HCT116 (cell line): ENCODE measurements at regions not wholly inside any gene's neighbourhood (a gene's known extent, or its start where the extent isn't known, plus 50 kb on each side); places are given as distances from the start of the nearest gene placed in this dataset.

Source experiments
- ATAC-seq: fragments of 200-7000 bp; cut with Tn5 transposase; 2 replicates; pipeline ENCODE4 v1.9.1; 2020; ENCODE audit warnings: mild to moderate bottlenecking, moderate library complexity
- BruUV-seq: library from RNA; stranded (reverse); fragments of 400-500 nt; replicated peaks from 2 replicates; lab custom pipeline; 2021; lab: Mats Ljungman, UMichigan
- CTCF ChIA-PET: fragments of 300-600 bp; sonication (Branson Sonifier 250); formaldehyde crosslinking; loops from one replicate; lab custom pipeline; 2021; ENCODE audit warnings: antibody characterized with exemption; lab: Charles Lee
- POLR2A ChIA-PET: fragments of 300-600, 350-600 bp; sonication (Branson Sonifier 250); formaldehyde crosslinking; loops from one replicate; lab custom pipeline; 2021; ENCODE audit warnings: antibody characterized with exemption; lab: Charles Lee
- RAD21 ChIA-PET, 2 experiments: fragments of 300-600 bp; sonication (Branson Sonifier 250); formaldehyde crosslinking; loops; one replicate each; lab custom pipeline; 2023; ENCODE audit warnings: low total read pairs in 2 of 2; ENCODE audit not compliant: uncharacterized antibody in 2 of 2, unreplicated experiment in 2 of 2, low non-redundant PET in 1 of 2; lab: Charles Lee
- DNase-seq: peaks from one replicate; pipeline ENCODE4 v3.0.0-alpha.2; 2010; ENCODE audit warnings: low read depth, low spot score
- H2AFZ ChIP-seq: fragments of 200-600 bp; shearing (Covaris generic), sonication (generic); 2 replicates; pipeline ENCODE4 v1.6.1; 2017; ENCODE audit warnings: low read depth, mixed run types, mixed read lengths, antibody characterized with exemption, low read length; ENCODE audit not compliant: poor library complexity, severe bottlenecking
- H3K27ac ChIP-seq: 2 replicates; pipeline ENCODE4 v1.5.1; 2012; ENCODE audit warnings: low read depth, low read length
- H3K27me3 ChIP-seq: fragments of 200-600 bp; sonication (generic); 2 replicates; pipeline ENCODE4 v1.6.1; 2016; ENCODE audit warnings: mixed run types, low read length, mixed read lengths; ENCODE audit not compliant: insufficient read depth
- H3K36me3 ChIP-seq, 2 experiments: fragments of 200-500 bp in 1 of 2; fragments of 200-600 bp in 1 of 2; sonication (Bioruptor generic) in 1 of 2; sonication (generic) in 1 of 2; 2 replicates each; pipeline versions ENCODE4 v1.5.1 to v1.6.1; 2014 to 2016; ENCODE audit warnings: low read length in 2 of 2, inconsistent platforms in 1 of 2, mixed read lengths in 1 of 2, mixed run types in 1 of 2; ENCODE audit not compliant: insufficient read depth in 2 of 2, control insufficient read depth in 1 of 2
- H3K4me1 ChIP-seq, 2 experiments: fragments of 200-600 bp in 1 of 2; sonication (generic) in 1 of 2; 2 replicates each; pipeline versions ENCODE4 v1.5.1 to v1.6.1; 2012 to 2017; ENCODE audit warnings: low read length in 2 of 2, inconsistent platforms in 1 of 2, mild to moderate bottlenecking in 1 of 2, mixed read lengths in 1 of 2, mixed run types in 1 of 2, moderate library complexity in 1 of 2; ENCODE audit not compliant: insufficient read depth in 2 of 2, control insufficient read depth in 1 of 2
- H3K4me2 ChIP-seq: fragments of 200-600 bp; sonication (generic); 2 replicates; pipeline ENCODE4 v1.6.1; 2017; ENCODE audit warnings: mixed run types, low read length, mixed read lengths
- H3K4me3 ChIP-seq, 2 experiments: fragments of 200-600 bp in 1 of 2; sonication (generic) in 1 of 2; replicated peaks in 1 of 2; 2 replicates each; pipeline ENCODE4 v1.5.1; 2011 to 2016; ENCODE audit warnings: low read length in 2 of 2, control low read depth in 1 of 2, low read depth in 1 of 2, mild to moderate bottlenecking in 1 of 2, mixed read lengths in 1 of 2, mixed run types in 1 of 2
- H3K79me2 ChIP-seq: fragments of 200-600 bp; sonication (generic); 2 replicates; pipeline ENCODE4 v1.6.1; 2017; ENCODE audit warnings: mild to moderate bottlenecking, mixed run types, low read length, moderate library complexity, mixed read lengths; ENCODE audit not compliant: insufficient read depth
- H3K9ac ChIP-seq: fragments of 200-600 bp; sonication (generic); 2 replicates; pipeline ENCODE4 v1.6.1; 2016; ENCODE audit warnings: low read length, mixed read lengths
- H3K9me2 ChIP-seq: fragments of 200-600 bp; sonication (generic), shearing (Covaris generic); 2 replicates; pipeline ENCODE4 v1.6.1; 2017; ENCODE audit warnings: mixed run types, mild to moderate bottlenecking, moderate library complexity; ENCODE audit not compliant: insufficient read depth
- H3K9me3 ChIP-seq, 2 experiments: fragments of 200-500 bp in 1 of 2; fragments of 200-600 bp in 1 of 2; sonication (Bioruptor generic) in 1 of 2; sonication (generic) in 1 of 2; 2 replicates each; pipeline ENCODE4 v1.6.1; 2014 to 2017; ENCODE audit warnings: low read length in 2 of 2, mixed read lengths in 2 of 2, inconsistent platforms in 1 of 2, low read depth in 1 of 2, mild to moderate bottlenecking in 1 of 2, mixed run types in 1 of 2, moderate library complexity in 1 of 2; ENCODE audit not compliant: control insufficient read depth in 1 of 2, insufficient read depth in 1 of 2
- H4K20me1 ChIP-seq: fragments of 200-600 bp; sonication (generic), shearing (Covaris generic); 2 replicates; pipeline ENCODE4 v1.6.1; 2017; ENCODE audit warnings: mixed run types, mild to moderate bottlenecking, moderate library complexity; ENCODE audit not compliant: insufficient read depth
- CEBPB ChIP-seq: IDR thresholded peaks from 2 replicates; pipeline ENCODE4 v1.6.1; 2012; ENCODE audit warnings: low read depth
- EGR1 ChIP-seq: IDR thresholded peaks from 2 replicates; pipeline ENCODE4 v1.6.1; 2012; ENCODE audit warnings: low read depth
- EZH2 ChIP-seq: fragments of 200-600 bp; sonication (generic); IDR thresholded peaks from 2 replicates; pipeline ENCODE4 v1.6.1; 2017; ENCODE audit warnings: antibody characterized with exemption, mixed run types
- EZH2phosphoT487 ChIP-seq: fragments of 200-600 bp; IDR thresholded peaks from 2 replicates; pipeline ENCODE4 v1.6.1; 2018; ENCODE audit warnings: antibody characterized with exemption, borderline replicate concordance
- FOSL1 ChIP-seq: IDR thresholded peaks from 2 replicates; pipeline ENCODE4 v1.6.1; 2012; ENCODE audit warnings: low read depth
- POLR2AphosphoS5 ChIP-seq: IDR thresholded peaks from 2 replicates; pipeline ENCODE4 v1.6.1; 2011; ENCODE audit warnings: mild to moderate bottlenecking, low read depth, low read length, moderate library complexity
- RAD21 ChIP-seq: IDR thresholded peaks from 2 replicates; pipeline ENCODE4 v1.6.1; 2012; ENCODE audit warnings: low read depth, mild to moderate bottlenecking
- SIN3A ChIP-seq: IDR thresholded peaks from 2 replicates; pipeline ENCODE4 v1.6.1; 2012; ENCODE audit warnings: low read depth
- SP1 ChIP-seq: IDR thresholded peaks from 2 replicates; pipeline ENCODE4 v1.6.1; 2012; ENCODE audit warnings: low read depth
- SRF ChIP-seq: IDR thresholded peaks from 2 replicates; pipeline ENCODE4 v1.6.1; 2012; ENCODE audit warnings: low read depth
- TCF7L2 ChIP-seq: IDR thresholded peaks from 2 replicates; pipeline ENCODE4 v1.7.0; 2011; ENCODE audit warnings: borderline replicate concordance, inconsistent platforms; ENCODE audit not compliant: insufficient read depth, insufficient read length; ENCODE audit errors: extremely low read depth
- YY1 ChIP-seq: IDR thresholded peaks from 2 replicates; pipeline ENCODE4 v1.6.1; 2011; ENCODE audit warnings: low read length, low read depth, moderate library complexity, mild to moderate bottlenecking; ENCODE audit not compliant: insufficient replicate concordance; ENCODE audit errors: extremely low read depth
- ZFX ChIP-seq: fragments of 450-650 bp; IDR thresholded peaks from 2 replicates; pipeline ENCODE4 v1.6.1; 2017
- ZNF274 ChIP-seq: fragments of 200-500 bp; sonication (Bioruptor generic); IDR thresholded peaks from 2 replicates; pipeline ENCODE4 v1.6.1; 2014; ENCODE audit warnings: mild to moderate bottlenecking, low read depth, low read length, inconsistent platforms
- intact Hi-C: fragments of 100-400 bp; cut with micrococcal nuclease; formaldehyde crosslinking; loops from 2 replicates; pipeline ENCODE4 v1.10.0; 2022
- TF ChIP-seq, protein P1 (sequence below): IDR thresholded peaks from 2 replicates; pipeline ENCODE4 v1.6.1; 2011; ENCODE audit warnings: mild to moderate bottlenecking, low read length, moderate library complexity; ENCODE audit not compliant: insufficient replicate concordance; ENCODE audit errors: extremely low read depth
- TF ChIP-seq, protein P2 (sequence below): IDR thresholded peaks from 2 replicates; pipeline ENCODE4 v1.6.1; 2012; ENCODE audit warnings: low read depth
- TF ChIP-seq, protein P3 (sequence below): IDR thresholded peaks from 2 replicates; pipeline ENCODE4 v1.6.1; 2012
- TF ChIP-seq, protein P4 (sequence below): IDR thresholded peaks from 2 replicates; pipeline ENCODE4 v1.6.1; 2012

DNA sequence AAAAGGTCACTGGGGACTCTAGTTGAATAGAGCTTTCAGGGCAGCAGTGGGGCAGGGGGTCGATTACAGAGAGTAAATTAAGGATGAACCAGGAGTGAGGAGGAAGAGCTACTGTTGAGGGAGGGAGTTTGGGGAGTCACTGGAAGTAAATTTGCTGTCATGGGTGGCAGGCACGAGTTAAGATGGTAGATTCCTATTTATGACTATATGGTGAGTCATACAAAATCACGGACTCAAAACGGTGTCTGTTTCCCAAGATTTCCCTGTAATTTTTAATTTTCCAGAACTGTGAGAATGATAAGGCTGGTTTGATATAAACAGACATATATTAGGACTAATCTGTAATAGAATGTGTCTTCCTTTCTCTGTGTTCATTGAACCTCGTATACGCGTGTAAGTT is 287.6 kb upstream of the GOT2 start:
- Histone ChIP-seq H3K9me2 (no peaks in the 10 kb centered on the region), H3K9me3 (peaks cover 0 to 3% of the 10 kb centered on the region in 2 experiments; a peak in 2 of 4 replicates), H3K27me3 (no peaks in the 10 kb centered on the region), H3K4me3 (no peak overlapping the region), H3K4me1 (no peaks in the 10 kb centered on the region), H3K9ac (no peak overlapping the region), H2AFZ (no peak overlapping the region), H3K36me3 (no peaks in the 10 kb centered on the region), H3K27ac (no peak overlapping the region), H4K20me1 (no peaks in the 10 kb centered on the region), H3K4me2 (no peak overlapping the region), H3K79me2 (no peaks in the 10 kb centered on the region)
- intact Hi-C loops, result no loop called here
- DNase-seq (no peak), ATAC-seq (no peak)
- no TSS peak for BruUV-seq
- ChIA-PET CTCF (no interaction called here), RAD21 (no interaction called here), POLR2A (no interaction called here)
- TF ChIP-seq EZH2 (no peak), CEBPB (no peak), ZFX (no peak), FOSL1 (no peak), YY1 (no peak), RAD21 (no peak), EGR1 (no peak), POLR2AphosphoS5 (no peak), EZH2phosphoT487 (no peak), ZNF274 (no peak), TCF7L2 (no peak), SIN3A (no peak), SRF (no peak), SP1 (no peak)
- TF ChIP-seq, protein P1, sequence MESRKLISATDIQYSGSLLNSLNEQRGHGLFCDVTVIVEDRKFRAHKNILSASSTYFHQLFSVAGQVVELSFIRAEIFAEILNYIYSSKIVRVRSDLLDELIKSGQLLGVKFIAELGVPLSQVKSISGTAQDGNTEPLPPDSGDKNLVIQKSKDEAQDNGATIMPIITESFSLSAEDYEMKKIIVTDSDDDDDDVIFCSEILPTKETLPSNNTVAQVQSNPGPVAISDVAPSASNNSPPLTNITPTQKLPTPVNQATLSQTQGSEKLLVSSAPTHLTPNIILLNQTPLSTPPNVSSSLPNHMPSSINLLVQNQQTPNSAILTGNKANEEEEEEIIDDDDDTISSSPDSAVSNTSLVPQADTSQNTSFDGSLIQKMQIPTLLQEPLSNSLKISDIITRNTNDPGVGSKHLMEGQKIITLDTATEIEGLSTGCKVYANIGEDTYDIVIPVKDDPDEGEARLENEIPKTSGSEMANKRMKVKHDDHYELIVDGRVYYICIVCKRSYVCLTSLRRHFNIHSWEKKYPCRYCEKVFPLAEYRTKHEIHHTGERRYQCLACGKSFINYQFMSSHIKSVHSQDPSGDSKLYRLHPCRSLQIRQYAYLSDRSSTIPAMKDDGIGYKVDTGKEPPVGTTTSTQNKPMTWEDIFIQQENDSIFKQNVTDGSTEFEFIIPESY, result no peak
- TF ChIP-seq, protein P2, sequence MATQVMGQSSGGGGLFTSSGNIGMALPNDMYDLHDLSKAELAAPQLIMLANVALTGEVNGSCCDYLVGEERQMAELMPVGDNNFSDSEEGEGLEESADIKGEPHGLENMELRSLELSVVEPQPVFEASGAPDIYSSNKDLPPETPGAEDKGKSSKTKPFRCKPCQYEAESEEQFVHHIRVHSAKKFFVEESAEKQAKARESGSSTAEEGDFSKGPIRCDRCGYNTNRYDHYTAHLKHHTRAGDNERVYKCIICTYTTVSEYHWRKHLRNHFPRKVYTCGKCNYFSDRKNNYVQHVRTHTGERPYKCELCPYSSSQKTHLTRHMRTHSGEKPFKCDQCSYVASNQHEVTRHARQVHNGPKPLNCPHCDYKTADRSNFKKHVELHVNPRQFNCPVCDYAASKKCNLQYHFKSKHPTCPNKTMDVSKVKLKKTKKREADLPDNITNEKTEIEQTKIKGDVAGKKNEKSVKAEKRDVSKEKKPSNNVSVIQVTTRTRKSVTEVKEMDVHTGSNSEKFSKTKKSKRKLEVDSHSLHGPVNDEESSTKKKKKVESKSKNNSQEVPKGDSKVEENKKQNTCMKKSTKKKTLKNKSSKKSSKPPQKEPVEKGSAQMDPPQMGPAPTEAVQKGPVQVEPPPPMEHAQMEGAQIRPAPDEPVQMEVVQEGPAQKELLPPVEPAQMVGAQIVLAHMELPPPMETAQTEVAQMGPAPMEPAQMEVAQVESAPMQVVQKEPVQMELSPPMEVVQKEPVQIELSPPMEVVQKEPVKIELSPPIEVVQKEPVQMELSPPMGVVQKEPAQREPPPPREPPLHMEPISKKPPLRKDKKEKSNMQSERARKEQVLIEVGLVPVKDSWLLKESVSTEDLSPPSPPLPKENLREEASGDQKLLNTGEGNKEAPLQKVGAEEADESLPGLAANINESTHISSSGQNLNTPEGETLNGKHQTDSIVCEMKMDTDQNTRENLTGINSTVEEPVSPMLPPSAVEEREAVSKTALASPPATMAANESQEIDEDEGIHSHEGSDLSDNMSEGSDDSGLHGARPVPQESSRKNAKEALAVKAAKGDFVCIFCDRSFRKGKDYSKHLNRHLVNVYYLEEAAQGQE, result no peak
- TF ChIP-seq, protein P3, sequence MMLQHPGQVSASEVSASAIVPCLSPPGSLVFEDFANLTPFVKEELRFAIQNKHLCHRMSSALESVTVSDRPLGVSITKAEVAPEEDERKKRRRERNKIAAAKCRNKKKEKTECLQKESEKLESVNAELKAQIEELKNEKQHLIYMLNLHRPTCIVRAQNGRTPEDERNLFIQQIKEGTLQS, result no peak
- TF ChIP-seq, protein P4, sequence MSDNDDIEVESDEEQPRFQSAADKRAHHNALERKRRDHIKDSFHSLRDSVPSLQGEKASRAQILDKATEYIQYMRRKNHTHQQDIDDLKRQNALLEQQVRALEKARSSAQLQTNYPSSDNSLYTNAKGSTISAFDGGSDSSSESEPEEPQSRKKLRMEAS, result no peak
